Smooth muscle cell (in vitro differentiated cells): ENCODE measurements at regions not wholly inside any gene's neighbourhood (a gene's known extent, or its start where the extent isn't known, plus 50 kb on each side); places are given as distances from the start of the nearest gene placed in this dataset.

Experiments used
- DNase-seq: peaks from one replicate; lab custom pipeline; 2025; ENCODE audit not compliant: unreplicated experiment; lab: John Stamatoyannopoulos, UW
- H2AFZ ChIP-seq: fragments of 200-600 bp; sonication (generic); 2 replicates; pipeline ENCODE4 v1.6.0; 2016; ENCODE audit warnings: antibody characterized with exemption, low read depth, mild to moderate bottlenecking
- H3F3A ChIP-seq: fragments of 200-600 bp; sonication (generic); 2 replicates; pipeline ENCODE4 v1.6.0; 2017; ENCODE audit warnings: antibody characterized with exemption, low read depth
- H3K27ac ChIP-seq: fragments of 200-600 bp; sonication (generic); 2 replicates; pipeline ENCODE4 v1.5.1; 2016; ENCODE audit warnings: low read depth, mild to moderate bottlenecking
- H3K27me3 ChIP-seq: fragments of 200-600 bp; sonication (generic); 2 replicates; pipeline ENCODE4 v1.6.1; 2016; ENCODE audit warnings: low read depth, mild to moderate bottlenecking
- H3K36me3 ChIP-seq: fragments of 200-600 bp; sonication (generic); 2 replicates; pipeline ENCODE4 v1.5.1; 2016; ENCODE audit warnings: low read depth
- H3K4me1 ChIP-seq: fragments of 200-600 bp; sonication (generic); 2 replicates; pipeline ENCODE4 v1.5.1; 2016; ENCODE audit warnings: low read depth
- H3K4me2 ChIP-seq: fragments of 200-600 bp; sonication (generic); 2 replicates; pipeline ENCODE4 v1.6.0; 2016; ENCODE audit warnings: mild to moderate bottlenecking
- H3K4me3 ChIP-seq: fragments of 200-600 bp; sonication (generic); 2 replicates; pipeline ENCODE4 v1.5.1; 2016; ENCODE audit warnings: mild to moderate bottlenecking
- H3K79me2 ChIP-seq: fragments of 200-600 bp; sonication (generic); 2 replicates; pipeline ENCODE4 v1.6.0; 2016; ENCODE audit warnings: low read depth, mild to moderate bottlenecking
- H3K9ac ChIP-seq: fragments of 200-600 bp; sonication (generic); 2 replicates; pipeline ENCODE4 v1.6.0; 2016; ENCODE audit warnings: low read depth
- H3K9me3 ChIP-seq: fragments of 200-600 bp; sonication (generic); replicated peaks from 2 replicates; pipeline ENCODE4 v1.5.1; 2016; ENCODE audit warnings: low read depth
- H4K20me1 ChIP-seq: fragments of 200-600 bp; sonication (generic); 2 replicates; pipeline ENCODE4 v1.6.0; 2016; ENCODE audit warnings: low read depth
- CTCF ChIP-seq: fragments of 200-600 bp; sonication (generic); IDR thresholded peaks from 2 replicates; pipeline ENCODE4 v1.5.1; 2017; ENCODE audit warnings: borderline replicate concordance, mild to moderate bottlenecking, antibody characterized with exemption; ENCODE audit not compliant: insufficient read depth, poor library complexity, severe bottlenecking
- WGBS: methylation state at CpG from one replicate; pipeline ENCODE4 v1.1.7; 2016; ENCODE audit warnings: low lambda C conversion rate; 5-methylcytosine and 5-hydroxymethylcytosine counted together

- no peaks in the 10 kb centered on the region for H3K9me3 ChIP-seq
- H3K9ac ChIP-seq = no peak overlapping the region
- H4K20me1 ChIP-seq = no peaks in the 10 kb centered on the region
- H3F3A ChIP-seq = no peaks in the 10 kb centered on the region
- no peak overlapping the region for H2AFZ ChIP-seq
- H3K4me2 ChIP-seq = no peak overlapping the region
- no peaks in the 10 kb centered on the region for H3K36me3 ChIP-seq
- DNase-seq = no peak
- no peak overlapping the region for H3K4me3 ChIP-seq
- H3K4me1 ChIP-seq = no peaks in the 10 kb centered on the region
- no peak for TF ChIP-seq CTCF
- H3K27me3 ChIP-seq = no peaks in the 10 kb centered on the region
- WGBS = 85% methylated on average over 4 of the region's 4 CpGs
- no peaks in the 10 kb centered on the region for H3K79me2 ChIP-seq
- H3K27ac ChIP-seq = no peak overlapping the region
Observed at GRCh38 chr6:12221856-12222255, 68.3 kb upstream of the EDN1 start.

GRCh38 chr6:12222405-12223366 is 67.5 kb upstream of the EDN1 start:
- TF ChIP-seq CTCF = no peak
- H3K4me1 ChIP-seq = no peaks in the 10 kb centered on the region
- DNase-seq = no peak
- no peaks in the 10 kb centered on the region for H3K36me3 ChIP-seq
- no peak overlapping the region for H3K4me3 ChIP-seq
- no peaks in the 10 kb centered on the region for H3K9me3 ChIP-seq
- no peaks in the 10 kb centered on the region for H3K79me2 ChIP-seq
- H3K4me2 ChIP-seq = peak overlapping the region; percentile 29
- H2AFZ ChIP-seq = peak overlapping the region; percentile 5
- H3K27me3 ChIP-seq = no peaks in the 10 kb centered on the region
- H4K20me1 ChIP-seq = no peaks in the 10 kb centered on the region
- H3K9ac ChIP-seq = no peak overlapping the region
- H3F3A ChIP-seq = no peaks in the 10 kb centered on the region
- no peak overlapping the region for H3K27ac ChIP-seq
- 55% methylated on average over 19 of the region's 19 CpGs for WGBS

- Histone ChIP-seq H3K4me3 (no peak overlapping the region), H3F3A (no peaks in the 10 kb centered on the region), H3K9me3 (no peaks in the 10 kb centered on the region), H3K4me2 (no peak overlapping the region), H3K9ac (no peak overlapping the region), H4K20me1 (no peaks in the 10 kb centered on the region), H3K79me2 (no peaks in the 10 kb centered on the region), H2AFZ (no peak overlapping the region), H3K4me1 (no peaks in the 10 kb centered on the region), H3K27ac (no peak overlapping the region), H3K27me3 (no peaks in the 10 kb centered on the region), H3K36me3 (no peaks in the 10 kb centered on the region)
- no peak for DNase-seq
- WGBS = 94% methylated on average over 5 of the region's 5 CpGs
- TF ChIP-seq CTCF = no peak
Observed at GRCh38 chr6:12223383-12223782, 66.8 kb upstream of the EDN1 start.
